NB4 (cell line): ENCODE measurements at regions not wholly inside any gene's neighbourhood (a gene's known extent, or its start where the extent isn't known, plus 50 kb on each side); places are given as distances from the start of the nearest gene placed in this dataset.

Experiments
- DNase-seq: peaks from one replicate; pipeline ENCODE4 v3.0.0; 2010; ENCODE audit warnings: low read depth
- H3K4me3 ChIP-seq: one replicate; pipeline ENCODE4 v1.5.1; 2011; ENCODE audit warnings: mild to moderate bottlenecking, low read depth, low read length, moderate library complexity
- MYC ChIP-seq: IDR thresholded peaks from 2 replicates; pipeline ENCODE4 v1.6.1; 2011; ENCODE audit warnings: low read depth, low read length
- POLR2A ChIP-seq: IDR thresholded peaks from 2 replicates; pipeline ENCODE4 v1.6.1; 2011; ENCODE audit warnings: mild to moderate bottlenecking; ENCODE audit not compliant: insufficient read length; ENCODE audit errors: extremely low read depth
- TF ChIP-seq, protein P1 (sequence below): IDR thresholded peaks from 2 replicates; pipeline ENCODE4 v1.6.1; 2011; ENCODE audit warnings: low read depth, low read length
- TF ChIP-seq, protein P2 (sequence below): IDR thresholded peaks from one replicate; pipeline ENCODE4 v1.5.1; 2012; ENCODE audit warnings: low read depth, low read length

DNA sequence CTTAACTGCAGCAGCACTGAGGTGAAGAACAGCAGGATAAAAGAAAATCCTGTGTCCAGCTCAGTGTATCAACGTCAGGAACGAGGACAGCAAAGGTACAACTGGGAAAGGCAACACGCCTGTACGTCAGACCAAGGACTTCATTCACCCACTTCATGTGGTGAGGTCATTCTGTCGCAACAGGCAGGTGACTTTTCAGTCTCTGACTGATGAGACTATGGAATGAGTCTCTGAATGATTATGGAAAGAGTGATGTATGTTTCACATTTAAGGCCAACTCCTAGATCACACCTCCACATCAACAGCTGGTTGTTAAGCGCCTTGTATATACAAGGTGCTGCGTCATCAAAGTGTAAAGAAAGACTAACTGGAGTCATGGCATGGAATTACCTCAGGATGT is 297.6 kb upstream of the SP8 start:
- TF ChIP-seq, protein P1, sequence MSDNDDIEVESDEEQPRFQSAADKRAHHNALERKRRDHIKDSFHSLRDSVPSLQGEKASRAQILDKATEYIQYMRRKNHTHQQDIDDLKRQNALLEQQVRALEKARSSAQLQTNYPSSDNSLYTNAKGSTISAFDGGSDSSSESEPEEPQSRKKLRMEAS = no peak
- no peak for TF ChIP-seq MYC
- TF ChIP-seq, protein P2, sequence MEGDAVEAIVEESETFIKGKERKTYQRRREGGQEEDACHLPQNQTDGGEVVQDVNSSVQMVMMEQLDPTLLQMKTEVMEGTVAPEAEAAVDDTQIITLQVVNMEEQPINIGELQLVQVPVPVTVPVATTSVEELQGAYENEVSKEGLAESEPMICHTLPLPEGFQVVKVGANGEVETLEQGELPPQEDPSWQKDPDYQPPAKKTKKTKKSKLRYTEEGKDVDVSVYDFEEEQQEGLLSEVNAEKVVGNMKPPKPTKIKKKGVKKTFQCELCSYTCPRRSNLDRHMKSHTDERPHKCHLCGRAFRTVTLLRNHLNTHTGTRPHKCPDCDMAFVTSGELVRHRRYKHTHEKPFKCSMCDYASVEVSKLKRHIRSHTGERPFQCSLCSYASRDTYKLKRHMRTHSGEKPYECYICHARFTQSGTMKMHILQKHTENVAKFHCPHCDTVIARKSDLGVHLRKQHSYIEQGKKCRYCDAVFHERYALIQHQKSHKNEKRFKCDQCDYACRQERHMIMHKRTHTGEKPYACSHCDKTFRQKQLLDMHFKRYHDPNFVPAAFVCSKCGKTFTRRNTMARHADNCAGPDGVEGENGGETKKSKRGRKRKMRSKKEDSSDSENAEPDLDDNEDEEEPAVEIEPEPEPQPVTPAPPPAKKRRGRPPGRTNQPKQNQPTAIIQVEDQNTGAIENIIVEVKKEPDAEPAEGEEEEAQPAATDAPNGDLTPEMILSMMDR = no peak
- no peak for DNase-seq
- no peak overlapping the region for H3K4me3 ChIP-seq

DNA sequence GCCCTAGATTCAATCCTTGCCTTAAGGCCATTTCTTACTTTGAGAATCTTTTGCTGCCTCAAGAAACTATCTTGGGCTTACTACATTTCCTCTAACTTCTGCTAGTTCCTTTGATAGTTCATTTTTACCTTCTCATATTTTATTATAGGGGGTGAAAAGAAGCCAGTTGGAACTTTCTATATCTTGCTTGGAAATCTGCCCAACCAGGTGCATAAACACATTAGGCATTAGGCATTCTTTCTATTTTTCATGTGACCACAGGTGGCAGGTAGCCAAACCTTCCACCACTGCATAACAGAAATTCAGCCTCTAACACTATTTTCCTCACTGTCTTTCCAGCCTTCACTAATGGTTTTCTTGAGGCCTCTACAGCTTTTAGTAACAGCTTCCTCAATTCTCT is 300.0 kb upstream of the SP8 start:
- no peak overlapping the region for H3K4me3 ChIP-seq
- DNase-seq = no peak
- TF ChIP-seq POLR2A = no peak
- TF ChIP-seq, protein P1 = no peak
- TF ChIP-seq, protein P2 = no peak
- no peak for TF ChIP-seq MYC

DNA sequence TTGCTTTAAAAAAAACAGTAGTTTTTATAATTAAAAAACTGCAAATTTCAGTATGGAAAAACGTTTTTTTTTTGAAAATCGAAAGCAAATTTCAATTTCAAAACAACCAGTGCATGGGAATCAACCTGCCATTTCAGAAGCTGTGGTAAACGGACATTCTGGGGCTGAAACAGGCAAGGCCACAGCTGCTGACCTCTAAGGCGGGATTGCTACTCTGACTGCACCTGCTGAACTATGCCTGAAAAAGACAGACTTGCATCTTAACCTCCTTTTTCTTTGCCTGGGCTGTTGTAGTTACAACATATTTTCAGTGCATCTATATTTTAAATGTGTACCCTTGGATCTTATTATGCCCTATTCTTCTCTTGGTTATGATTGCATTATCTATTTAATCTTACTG is 303.0 kb upstream of the SP8 start:
- no peak overlapping the region for H3K4me3 ChIP-seq
- DNase-seq = no peak
- TF ChIP-seq MYC (no peak), POLR2A (no peak)
- TF ChIP-seq, protein P1 = no peak
- TF ChIP-seq, protein P2 = no peak

DNA sequence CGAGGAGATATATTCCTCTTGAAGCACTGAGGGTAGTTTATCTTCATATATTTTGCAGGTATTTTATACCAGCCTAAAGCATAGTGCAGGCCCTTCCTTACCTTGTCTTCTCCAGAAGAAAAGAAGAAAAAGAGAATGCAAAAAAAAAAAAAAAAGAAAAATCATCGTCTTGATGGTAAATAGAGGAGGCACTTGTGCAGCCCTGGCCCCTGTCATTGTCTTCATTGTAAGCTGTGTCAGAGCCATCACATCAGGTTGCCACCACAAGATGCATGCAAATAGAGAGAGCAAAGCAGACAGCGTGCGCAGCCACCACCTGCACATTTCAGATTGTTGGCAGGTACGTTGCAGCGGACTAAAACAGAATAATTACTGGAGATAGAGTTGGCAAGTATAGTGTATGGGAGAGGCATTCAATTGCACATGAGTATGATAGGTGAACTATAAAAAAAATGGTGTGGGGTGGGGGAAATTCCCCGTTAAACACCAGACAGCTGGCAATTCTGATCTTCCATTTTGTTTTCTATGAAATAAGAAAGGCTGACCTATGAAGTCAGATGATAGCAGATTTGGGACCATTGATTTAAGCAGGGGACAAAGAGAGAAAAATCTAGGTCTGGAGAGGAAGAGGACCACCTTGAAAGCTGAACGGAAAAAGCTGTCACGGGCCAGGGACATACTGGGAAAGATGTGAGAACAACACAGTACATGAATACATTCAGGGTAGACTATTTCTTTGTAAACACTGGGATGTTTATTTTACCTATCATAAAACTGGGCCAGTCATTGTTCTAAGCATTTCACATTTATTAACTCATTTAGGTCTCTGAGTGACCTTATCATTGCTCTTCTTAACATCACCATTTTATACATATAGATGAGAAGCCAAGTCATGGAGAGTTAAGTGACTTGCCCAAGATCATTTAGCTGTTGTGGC is 306.3 kb upstream of the SP8 start:
- H3K4me3 ChIP-seq = no peak overlapping the region
- no peak for DNase-seq
- TF ChIP-seq, protein P2 = no peak
- TF ChIP-seq POLR2A (no peak), MYC (no peak)
- TF ChIP-seq, protein P1 = no peak

DNA sequence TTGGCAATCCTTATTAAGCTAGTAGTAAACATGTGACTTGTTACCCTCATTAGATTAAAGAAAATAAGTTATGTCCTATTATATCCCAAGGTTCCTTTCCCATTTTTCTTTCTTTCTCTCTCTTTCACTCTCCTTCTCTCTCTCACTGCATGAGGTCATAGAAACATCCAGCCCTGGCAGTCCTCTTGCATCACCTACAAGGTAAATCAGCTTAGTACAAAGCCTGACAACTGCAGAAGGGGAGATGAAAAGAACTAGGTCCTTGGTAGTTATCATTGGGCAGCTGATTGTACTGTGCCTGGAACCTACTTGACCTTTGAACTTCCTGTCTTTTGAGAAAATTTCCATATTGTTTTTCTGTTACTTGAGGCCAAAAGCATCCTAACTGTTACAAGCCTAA is 307.9 kb upstream of the SP8 start:
- TF ChIP-seq MYC = no peak
- no peak for TF ChIP-seq POLR2A
- TF ChIP-seq, protein P1 = no peak
- TF ChIP-seq, protein P2 = no peak
- no peak overlapping the region for H3K4me3 ChIP-seq
- no peak for DNase-seq
